SU-DHL-6 (cell line): ENCODE measurements at regions not wholly inside any gene's neighbourhood (a gene's known extent, or its start where the extent isn't known, plus 50 kb on each side); places are given as distances from the start of the nearest gene placed in this dataset.

ENCODE experiments used
- H2AFZ ChIP-seq: fragments of 200-600 bp; sonication (generic); 2 replicates; pipeline ENCODE4 v1.6.1; 2014; ENCODE audit warnings: low read depth, mild to moderate bottlenecking, moderate library complexity, mixed read lengths, antibody characterized with exemption, low read length; ENCODE audit not compliant: severe bottlenecking
- H3F3A ChIP-seq: fragments of 200-600 bp; shearing (Covaris generic); 2 replicates; pipeline ENCODE4 v1.6.0; 2016; ENCODE audit warnings: antibody characterized with exemption, mild to moderate bottlenecking; ENCODE audit not compliant: insufficient read depth
- H3K27ac ChIP-seq: fragments of 200-600 bp; sonication (generic); 2 replicates; pipeline ENCODE4 v1.5.1; 2016; ENCODE audit warnings: low read depth, mild to moderate bottlenecking, low read length, moderate library complexity, mixed read lengths
- H3K27me3 ChIP-seq: fragments of 200-600 bp; sonication (generic), shearing (Covaris generic); 2 replicates; pipeline ENCODE4 v1.6.0; 2014; ENCODE audit warnings: mild to moderate bottlenecking, low read length
- H3K36me3 ChIP-seq: fragments of 200-600 bp; sonication (generic); 2 replicates; pipeline ENCODE4 v1.6.1; 2014; ENCODE audit warnings: mild to moderate bottlenecking, low read length, mixed read lengths
- H3K4me2 ChIP-seq: fragments of 300-600, 200-600 bp; shearing (Covaris generic), sonication (generic); 2 replicates; pipeline ENCODE4 v1.6.0; 2014; ENCODE audit warnings: low read length, low read depth, mild to moderate bottlenecking; ENCODE audit not compliant: poor library complexity, severe bottlenecking
- H3K4me3 ChIP-seq: fragments of 200-600 bp; sonication (generic); 2 replicates; pipeline ENCODE4 v1.5.1; 2014; ENCODE audit warnings: antibody characterized with exemption, low read length, mild to moderate bottlenecking, mixed read lengths; ENCODE audit not compliant: insufficient read depth, poor library complexity, severe bottlenecking
- H3K79me2 ChIP-seq: fragments of 200-600 bp; sonication (generic); 2 replicates; pipeline ENCODE4 v1.6.1; 2014; ENCODE audit warnings: mild to moderate bottlenecking, low read length, moderate library complexity; ENCODE audit not compliant: insufficient read depth
- H3K9ac ChIP-seq: fragments of 200-600 bp; sonication (generic); 2 replicates; pipeline ENCODE4 v1.7.0; 2014; ENCODE audit warnings: mild to moderate bottlenecking, low read length
- H3K9me2 ChIP-seq: fragments of 200-600 bp; sonication (generic); replicated peaks from 2 replicates; pipeline ENCODE4 v1.6.1; 2014; ENCODE audit warnings: low read length; ENCODE audit not compliant: insufficient read depth
- H3K9me3 ChIP-seq: fragments of 200-600 bp; sonication (generic); 2 replicates; pipeline ENCODE4 v1.6.1; 2014; ENCODE audit warnings: low read length, mixed read lengths; ENCODE audit not compliant: insufficient read depth
- H4K20me1 ChIP-seq: fragments of 200-600 bp; sonication (generic); 2 replicates; pipeline ENCODE4 v1.6.1; 2014; ENCODE audit warnings: low read depth, mild to moderate bottlenecking, antibody characterized with exemption, low read length, moderate library complexity, mixed read lengths
- EZH2phosphoT487 ChIP-seq: fragments of 200-600 bp; sonication (generic), shearing (Covaris generic); conservative IDR thresholded peaks from 2 replicates; pipeline ENCODE4 v1.6.1; 2018; ENCODE audit warnings: mild to moderate bottlenecking, antibody characterized with exemption, low read length, moderate library complexity, mixed read lengths
- TF ChIP-seq, protein P1 (sequence below): fragments of 200-600 bp; sonication (generic); IDR thresholded peaks from one replicate; pipeline ENCODE4 v1.5.1; 2017; ENCODE audit warnings: antibody characterized with exemption, mild to moderate bottlenecking, low read length, moderate library complexity; ENCODE audit not compliant: insufficient read depth, poor library complexity, severe bottlenecking

DNA sequence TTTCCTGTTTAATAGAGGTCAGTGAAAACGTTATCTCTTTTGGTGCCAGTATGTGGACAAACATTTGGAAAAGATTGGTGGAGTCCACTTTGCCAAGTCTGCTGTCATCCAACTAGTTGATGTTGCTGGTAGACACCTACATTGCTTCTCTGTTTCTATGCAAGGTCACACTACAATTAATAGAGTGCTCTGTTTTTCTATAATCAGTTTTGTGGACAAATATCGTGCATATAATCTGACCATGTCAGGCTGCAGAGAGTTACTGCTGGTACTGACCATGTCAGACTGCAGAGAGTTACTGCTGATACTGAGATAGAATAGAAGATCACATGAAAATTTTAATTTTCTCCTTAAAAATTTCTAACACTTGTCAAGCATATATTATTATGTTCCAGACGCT is 603.3 kb downstream of the TSN start:
- H3K27ac ChIP-seq = no peak overlapping the region
- H3F3A ChIP-seq = no peaks in the 10 kb centered on the region
- H3K9me2 ChIP-seq = no peaks in the 10 kb centered on the region
- no peak overlapping the region for H2AFZ ChIP-seq
- H3K79me2 ChIP-seq = no peaks in the 10 kb centered on the region
- no peak overlapping the region for H3K4me2 ChIP-seq
- no peak overlapping the region for H3K4me3 ChIP-seq
- no peak overlapping the region for H3K9ac ChIP-seq
- H3K36me3 ChIP-seq = no peaks in the 10 kb centered on the region
- H4K20me1 ChIP-seq = no peaks in the 10 kb centered on the region
- H3K27me3 ChIP-seq = no peaks in the 10 kb centered on the region
- no peaks in the 10 kb centered on the region for H3K9me3 ChIP-seq
- TF ChIP-seq EZH2phosphoT487 = no peak
- TF ChIP-seq, protein P1, sequence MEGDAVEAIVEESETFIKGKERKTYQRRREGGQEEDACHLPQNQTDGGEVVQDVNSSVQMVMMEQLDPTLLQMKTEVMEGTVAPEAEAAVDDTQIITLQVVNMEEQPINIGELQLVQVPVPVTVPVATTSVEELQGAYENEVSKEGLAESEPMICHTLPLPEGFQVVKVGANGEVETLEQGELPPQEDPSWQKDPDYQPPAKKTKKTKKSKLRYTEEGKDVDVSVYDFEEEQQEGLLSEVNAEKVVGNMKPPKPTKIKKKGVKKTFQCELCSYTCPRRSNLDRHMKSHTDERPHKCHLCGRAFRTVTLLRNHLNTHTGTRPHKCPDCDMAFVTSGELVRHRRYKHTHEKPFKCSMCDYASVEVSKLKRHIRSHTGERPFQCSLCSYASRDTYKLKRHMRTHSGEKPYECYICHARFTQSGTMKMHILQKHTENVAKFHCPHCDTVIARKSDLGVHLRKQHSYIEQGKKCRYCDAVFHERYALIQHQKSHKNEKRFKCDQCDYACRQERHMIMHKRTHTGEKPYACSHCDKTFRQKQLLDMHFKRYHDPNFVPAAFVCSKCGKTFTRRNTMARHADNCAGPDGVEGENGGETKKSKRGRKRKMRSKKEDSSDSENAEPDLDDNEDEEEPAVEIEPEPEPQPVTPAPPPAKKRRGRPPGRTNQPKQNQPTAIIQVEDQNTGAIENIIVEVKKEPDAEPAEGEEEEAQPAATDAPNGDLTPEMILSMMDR = no peak

DNA sequence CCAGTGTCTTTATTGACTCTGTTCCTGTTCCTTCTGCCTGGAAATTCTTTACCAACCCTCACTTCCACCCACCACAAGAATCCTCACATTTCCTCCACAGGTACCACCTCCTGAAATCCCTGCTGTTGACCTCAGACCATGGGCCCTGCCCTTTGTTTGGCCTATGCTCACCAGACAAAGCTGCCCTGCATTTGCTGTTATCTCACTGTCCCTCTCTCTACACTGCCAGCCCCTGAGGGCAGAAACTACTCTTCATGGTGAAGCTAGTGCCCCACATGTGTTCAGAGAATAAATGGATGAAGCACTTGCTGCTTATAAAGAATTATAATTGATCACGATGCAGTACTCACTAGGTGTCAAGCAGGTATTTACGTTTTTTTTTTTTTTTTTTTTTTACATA is 608.4 kb downstream of the TSN start:
- no peaks in the 10 kb centered on the region for H3F3A ChIP-seq
- no peak overlapping the region for H3K4me3 ChIP-seq
- H3K4me2 ChIP-seq = no peak overlapping the region
- H3K9me2 ChIP-seq = no peaks in the 10 kb centered on the region; the same call in 1 of the 2 replicates
- TF ChIP-seq, protein P1 = no peak
- TF ChIP-seq EZH2phosphoT487 = no peak
- H3K36me3 ChIP-seq = no peaks in the 10 kb centered on the region
- H3K9me3 ChIP-seq = no peaks in the 10 kb centered on the region
- H3K79me2 ChIP-seq = no peaks in the 10 kb centered on the region
- H3K27me3 ChIP-seq = no peaks in the 10 kb centered on the region
- no peak overlapping the region for H3K9ac ChIP-seq
- H3K27ac ChIP-seq = no peak overlapping the region
- no peaks in the 10 kb centered on the region for H4K20me1 ChIP-seq
- no peak overlapping the region for H2AFZ ChIP-seq

DNA sequence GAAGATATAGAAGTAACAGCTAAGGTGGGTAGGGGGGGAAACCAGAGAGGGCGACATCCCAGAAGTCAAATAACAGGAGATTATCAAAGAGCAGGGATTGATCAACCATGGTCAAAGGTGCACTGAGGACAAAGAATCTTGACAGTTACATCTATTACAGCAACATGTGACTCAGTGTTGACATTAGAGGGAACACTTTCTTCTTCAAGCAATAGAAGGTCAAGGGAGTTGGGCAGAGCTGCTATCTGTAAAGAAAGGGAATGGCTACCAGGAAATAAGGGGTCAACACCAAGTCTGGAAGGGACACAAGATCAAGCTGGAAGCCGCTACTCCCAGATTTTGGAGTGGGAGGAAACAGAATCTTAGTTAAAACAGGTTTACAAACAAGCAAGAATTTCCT is 611.0 kb downstream of the TSN start:
- Histone ChIP-seq H3F3A (no peaks in the 10 kb centered on the region), H4K20me1 (no peaks in the 10 kb centered on the region), H3K9me2 (no peaks in the 10 kb centered on the region; the same call in 1 of the 2 replicates), H3K4me2 (no peak overlapping the region), H3K4me3 (no peak overlapping the region), H3K9me3 (no peaks in the 10 kb centered on the region), H3K9ac (no peak overlapping the region), H3K79me2 (no peaks in the 10 kb centered on the region), H2AFZ (no peak overlapping the region), H3K27me3 (no peaks in the 10 kb centered on the region), H3K36me3 (no peaks in the 10 kb centered on the region), H3K27ac (no peak overlapping the region)
- no peak for TF ChIP-seq EZH2phosphoT487

DNA sequence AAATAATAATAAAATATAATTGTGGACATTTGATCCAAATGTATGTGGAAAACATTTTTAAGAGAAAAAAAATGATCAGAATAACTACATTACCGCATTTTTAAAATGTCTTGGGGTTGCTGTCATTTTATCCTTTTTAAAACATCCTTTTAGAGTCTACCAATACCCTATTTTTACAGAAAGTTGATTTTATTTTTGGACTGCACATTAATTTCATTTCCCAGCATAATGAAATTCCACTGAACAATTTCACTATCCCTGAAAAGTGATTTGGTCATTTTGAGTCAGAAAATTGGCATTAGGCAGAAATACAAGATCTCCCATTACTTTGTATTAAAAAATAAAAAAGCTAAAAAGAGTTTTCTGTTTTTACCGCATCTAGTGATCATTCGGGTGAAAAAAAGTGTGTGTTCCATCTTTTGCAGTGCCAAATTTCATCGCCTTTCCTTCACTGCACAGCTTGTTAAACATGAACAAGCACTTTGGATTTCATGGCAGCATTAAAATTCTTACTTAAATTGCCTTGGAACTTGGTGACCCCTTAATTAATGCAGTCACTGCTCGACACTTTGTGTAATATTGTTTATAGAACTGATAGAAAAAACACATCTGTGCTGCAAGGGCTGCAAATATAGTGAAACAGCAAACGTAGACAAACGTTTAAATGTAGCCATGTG is 611.7 kb downstream of the TSN start:
- no peaks in the 10 kb centered on the region for H4K20me1 ChIP-seq
- no peak overlapping the region for H2AFZ ChIP-seq
- no peak overlapping the region for H3K9ac ChIP-seq
- H3F3A ChIP-seq = no peaks in the 10 kb centered on the region
- H3K9me3 ChIP-seq = no peaks in the 10 kb centered on the region
- no peak overlapping the region for H3K27ac ChIP-seq
- no peaks in the 10 kb centered on the region for H3K36me3 ChIP-seq
- no peaks in the 10 kb centered on the region; the same call in 1 of the 2 replicates for H3K9me2 ChIP-seq
- TF ChIP-seq, protein P1 = no peak
- no peak for TF ChIP-seq EZH2phosphoT487
- H3K27me3 ChIP-seq = no peaks in the 10 kb centered on the region
- H3K4me2 ChIP-seq = no peak overlapping the region
- H3K4me3 ChIP-seq = no peak overlapping the region
- no peaks in the 10 kb centered on the region for H3K79me2 ChIP-seq
